Lower leg skin (tissue), 3 donors: ENCODE measurements at regions not wholly inside any gene's neighbourhood (a gene's known extent, or its start where the extent isn't known, plus 50 kb on each side); places are given as distances from the start of the nearest gene placed in this dataset.

Experiments
- POLR2A ChIP-seq, 2 donors: fragments of 450-650 bp; IDR thresholded peaks; one replicate each; pipeline ENCODE4 v1.6.1; 2016 to 2017; ENCODE audit warnings: antibody characterized with exemption in 2 of 2, mild to moderate bottlenecking in 1 of 2, moderate library complexity in 1 of 2
- TF ChIP-seq, protein P1 (sequence below), 3 donors: fragments of 450-650 bp; IDR thresholded peaks; one replicate each; pipeline ENCODE4 v1.5.1; 2016; ENCODE audit warnings: antibody characterized with exemption in 3 of 3, mild to moderate bottlenecking in 3 of 3, moderate library complexity in 2 of 3

DNA sequence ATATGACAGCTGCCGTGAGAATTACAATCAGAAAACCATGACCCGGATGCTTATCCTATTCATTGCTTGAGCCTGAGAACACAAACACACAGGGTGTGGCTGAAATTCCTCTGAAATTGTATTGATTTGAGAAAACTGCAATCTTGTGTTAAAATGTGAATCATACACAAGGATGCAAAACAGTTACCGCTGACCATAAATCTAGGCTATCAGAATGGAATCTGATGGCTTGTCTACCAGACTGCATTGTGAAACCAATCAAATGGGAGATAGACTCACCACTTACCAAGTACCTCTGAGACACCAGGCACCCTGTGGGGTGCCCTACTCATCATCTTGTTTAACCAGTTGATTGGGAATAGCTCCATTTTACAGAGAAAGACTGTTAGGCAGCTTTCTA, 188.7 kb upstream of the MSX2 start:
- TF ChIP-seq, protein P1, sequence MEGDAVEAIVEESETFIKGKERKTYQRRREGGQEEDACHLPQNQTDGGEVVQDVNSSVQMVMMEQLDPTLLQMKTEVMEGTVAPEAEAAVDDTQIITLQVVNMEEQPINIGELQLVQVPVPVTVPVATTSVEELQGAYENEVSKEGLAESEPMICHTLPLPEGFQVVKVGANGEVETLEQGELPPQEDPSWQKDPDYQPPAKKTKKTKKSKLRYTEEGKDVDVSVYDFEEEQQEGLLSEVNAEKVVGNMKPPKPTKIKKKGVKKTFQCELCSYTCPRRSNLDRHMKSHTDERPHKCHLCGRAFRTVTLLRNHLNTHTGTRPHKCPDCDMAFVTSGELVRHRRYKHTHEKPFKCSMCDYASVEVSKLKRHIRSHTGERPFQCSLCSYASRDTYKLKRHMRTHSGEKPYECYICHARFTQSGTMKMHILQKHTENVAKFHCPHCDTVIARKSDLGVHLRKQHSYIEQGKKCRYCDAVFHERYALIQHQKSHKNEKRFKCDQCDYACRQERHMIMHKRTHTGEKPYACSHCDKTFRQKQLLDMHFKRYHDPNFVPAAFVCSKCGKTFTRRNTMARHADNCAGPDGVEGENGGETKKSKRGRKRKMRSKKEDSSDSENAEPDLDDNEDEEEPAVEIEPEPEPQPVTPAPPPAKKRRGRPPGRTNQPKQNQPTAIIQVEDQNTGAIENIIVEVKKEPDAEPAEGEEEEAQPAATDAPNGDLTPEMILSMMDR (IDR thresholded peaks at IDR 0.05): no peak
- TF ChIP-seq POLR2A (IDR thresholded peaks at IDR 0.05): no peak
